ENCODE measurements at regions not wholly inside any gene's neighbourhood (a gene's known extent, or its start where the extent isn't known, plus 50 kb on each side); places are given as distances from the start of the nearest gene placed in this dataset.

DNA sequence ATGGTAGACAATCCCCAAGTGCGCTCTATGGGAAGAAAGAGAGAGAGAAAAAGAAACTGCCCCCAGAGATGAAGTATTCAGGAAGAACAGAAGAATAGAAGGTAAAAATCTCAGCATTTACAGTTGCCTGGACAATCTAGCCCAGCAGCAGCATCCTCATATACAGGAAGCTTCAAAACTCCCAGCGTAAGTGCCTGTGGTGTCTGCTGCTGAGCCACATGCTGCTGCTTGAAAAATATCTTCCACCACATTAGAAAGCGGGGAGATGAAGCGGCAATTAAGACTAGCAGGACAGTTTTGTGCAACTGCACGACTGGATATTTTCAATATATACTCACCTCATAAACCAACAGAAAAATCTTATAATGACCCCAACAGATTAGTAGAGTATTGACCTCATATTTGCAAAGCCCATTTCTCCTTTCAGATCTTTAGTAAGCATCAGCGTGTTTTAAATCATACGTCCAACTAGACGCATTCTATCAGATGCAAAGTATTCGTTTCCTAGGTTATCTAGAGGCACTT, 972.0 kb upstream of the TENM3 start:
- DNase-seq = no peak
- Histone ChIP-seq H3K4me3 (ENCODE audit: low read length) (no peak overlapping the region), H3K9me3 (ENCODE audit: control insufficient read depth, low read depth, low read length) (no peaks in the 10 kb centered on the region), H3K27me3 (ENCODE audit: control insufficient read depth, insufficient read depth, low read length) (no peaks in the 10 kb centered on the region), H3K36me3 (ENCODE audit: control insufficient read depth, insufficient read depth, low read length) (no peaks in the 10 kb centered on the region), H3K4me1 (ENCODE audit: control insufficient read depth, insufficient read depth, low read length) (no peaks in the 10 kb centered on the region), H3K27ac (ENCODE audit: low read length) (no peak overlapping the region)
- WGBS (ENCODE audit: insufficient coverage, low lambda C conversion rate) = 0% methylated on average over 1 of the region's 9 CpGs

DNA sequence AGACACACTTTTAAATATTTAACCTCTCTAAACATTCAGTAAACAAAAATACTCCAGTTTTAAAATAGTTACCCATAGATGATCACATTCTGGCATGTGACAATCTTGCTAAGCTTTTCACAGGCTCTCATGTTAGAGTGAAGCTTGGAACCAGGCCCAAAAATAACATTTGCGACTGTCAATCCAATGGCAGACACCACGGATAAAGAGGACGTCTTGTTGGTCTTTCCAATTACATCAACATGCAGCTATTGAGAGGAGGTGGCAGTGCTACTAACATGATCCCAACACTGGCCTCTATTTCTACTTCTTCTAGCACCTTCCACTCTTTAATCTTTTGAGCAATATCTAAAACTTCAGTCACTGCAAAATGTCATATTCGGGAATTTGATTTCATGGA, 970.8 kb upstream of the TENM3 start:
- Histone ChIP-seq H3K9me3 (ENCODE audit: control insufficient read depth, low read depth, low read length) (no peaks in the 10 kb centered on the region), H3K27ac (ENCODE audit: low read length) (no peak overlapping the region), H3K4me1 (ENCODE audit: control insufficient read depth, insufficient read depth, low read length) (no peaks in the 10 kb centered on the region), H3K36me3 (ENCODE audit: control insufficient read depth, insufficient read depth, low read length) (no peaks in the 10 kb centered on the region), H3K27me3 (ENCODE audit: control insufficient read depth, insufficient read depth, low read length) (no peaks in the 10 kb centered on the region), H3K4me3 (ENCODE audit: low read length) (no peak overlapping the region)
- no peak for DNase-seq
- WGBS (ENCODE audit: insufficient coverage, low lambda C conversion rate) = 100% methylated on average over 1 of the region's 4 CpGs

DNA sequence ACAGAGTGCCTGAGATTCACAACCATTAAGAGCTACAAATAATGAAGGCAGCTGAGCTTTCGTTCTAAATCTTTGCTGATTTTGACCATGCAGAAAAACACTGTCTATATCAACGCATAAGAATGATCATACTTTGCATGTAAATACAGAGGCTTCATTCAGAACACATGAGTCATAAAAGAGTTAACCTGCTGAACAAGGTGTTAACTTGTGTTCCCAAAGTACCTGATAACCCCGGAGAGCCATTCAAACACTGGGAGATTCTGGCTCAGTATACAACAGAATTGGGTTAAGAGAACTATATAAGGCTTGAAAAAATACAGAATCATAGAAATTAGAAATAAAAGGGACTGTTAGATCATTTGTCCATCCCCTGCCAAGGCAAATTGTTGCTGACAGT, 964.3 kb upstream of the TENM3 start:
- no peak overlapping the region for H3K27ac ChIP-seq (ENCODE audit: low read length)
- no peaks in the 10 kb centered on the region for H3K4me1 ChIP-seq (ENCODE audit: control insufficient read depth, insufficient read depth, low read length)
- no peaks in the 10 kb centered on the region for H3K27me3 ChIP-seq (ENCODE audit: control insufficient read depth, insufficient read depth, low read length)
- H3K4me3 ChIP-seq (ENCODE audit: low read length) = no peak overlapping the region
- no peak for DNase-seq
- H3K9me3 ChIP-seq (ENCODE audit: control insufficient read depth, low read depth, low read length) = no peaks in the 10 kb centered on the region
- H3K36me3 ChIP-seq (ENCODE audit: control insufficient read depth, insufficient read depth, low read length) = no peaks in the 10 kb centered on the region
- no CpG with 5 or more reads among the region's 3 CpGs for WGBS (ENCODE audit: insufficient coverage, low lambda C conversion rate)

DNA sequence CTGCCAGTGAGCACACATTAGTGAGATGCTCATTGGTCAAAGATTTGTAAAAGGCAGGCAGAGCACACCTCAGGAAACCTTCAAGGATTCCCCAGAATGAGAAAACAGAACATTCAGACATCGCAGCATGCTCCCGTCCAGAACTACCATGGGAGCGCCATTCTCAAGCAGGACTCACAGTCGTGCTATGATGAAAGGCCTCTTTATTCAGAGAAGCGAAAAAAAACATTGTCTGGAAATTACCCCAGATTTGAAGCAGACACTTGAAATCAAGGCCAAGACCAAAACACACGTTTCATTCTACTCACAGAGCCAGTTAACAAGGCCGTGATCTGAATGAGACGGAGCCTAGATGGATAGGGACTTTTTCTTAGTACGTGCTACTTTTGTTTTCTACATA, 961.8 kb upstream of the TENM3 start:
- no peak overlapping the region for H3K27ac ChIP-seq (ENCODE audit: low read length)
- H3K36me3 ChIP-seq (ENCODE audit: control insufficient read depth, insufficient read depth, low read length) = no peaks in the 10 kb centered on the region
- no peak overlapping the region for H3K4me3 ChIP-seq (ENCODE audit: low read length)
- H3K9me3 ChIP-seq (ENCODE audit: control insufficient read depth, low read depth, low read length) = no peaks in the 10 kb centered on the region
- WGBS (ENCODE audit: insufficient coverage, low lambda C conversion rate) = 83% methylated on average over 3 of the region's 9 CpGs
- H3K4me1 ChIP-seq (ENCODE audit: control insufficient read depth, insufficient read depth, low read length) = no peaks in the 10 kb centered on the region
- no peaks in the 10 kb centered on the region for H3K27me3 ChIP-seq (ENCODE audit: control insufficient read depth, insufficient read depth, low read length)
- DNase-seq = no peak

DNA sequence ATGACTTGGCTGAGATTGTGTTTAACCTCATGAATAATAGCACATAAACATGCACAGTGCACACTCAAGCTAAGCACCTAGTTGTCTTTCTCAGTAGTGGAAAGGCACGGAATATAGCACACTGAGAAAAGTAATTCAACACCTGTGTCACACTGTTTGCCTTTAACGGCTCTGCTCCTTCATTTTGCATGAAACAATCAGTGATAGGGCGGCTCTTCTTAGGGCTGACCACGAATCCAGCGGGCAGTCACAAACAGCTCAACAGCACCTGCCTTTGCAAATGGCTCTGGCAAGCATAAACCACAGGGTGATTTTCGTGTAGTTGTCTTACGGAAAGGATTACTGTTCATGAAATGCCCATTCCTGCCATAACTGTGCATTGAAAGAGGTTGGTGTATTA, 954.0 kb upstream of the TENM3 start:
- no peak for DNase-seq
- H3K9me3 ChIP-seq (ENCODE audit: control insufficient read depth, low read depth, low read length) = no peaks in the 10 kb centered on the region
- peaks cover 2% of the 10 kb centered on the region for H3K27me3 ChIP-seq (ENCODE audit: control insufficient read depth, insufficient read depth, low read length)
- H3K4me1 ChIP-seq (ENCODE audit: control insufficient read depth, insufficient read depth, low read length) = no peaks in the 10 kb centered on the region
- no peaks in the 10 kb centered on the region for H3K36me3 ChIP-seq (ENCODE audit: control insufficient read depth, insufficient read depth, low read length)
- no CpG with 5 or more reads among the region's 7 CpGs for WGBS (ENCODE audit: insufficient coverage, low lambda C conversion rate)
- no peak overlapping the region for H3K27ac ChIP-seq (ENCODE audit: low read length)
- H3K4me3 ChIP-seq (ENCODE audit: low read length) = no peak overlapping the region

DNA sequence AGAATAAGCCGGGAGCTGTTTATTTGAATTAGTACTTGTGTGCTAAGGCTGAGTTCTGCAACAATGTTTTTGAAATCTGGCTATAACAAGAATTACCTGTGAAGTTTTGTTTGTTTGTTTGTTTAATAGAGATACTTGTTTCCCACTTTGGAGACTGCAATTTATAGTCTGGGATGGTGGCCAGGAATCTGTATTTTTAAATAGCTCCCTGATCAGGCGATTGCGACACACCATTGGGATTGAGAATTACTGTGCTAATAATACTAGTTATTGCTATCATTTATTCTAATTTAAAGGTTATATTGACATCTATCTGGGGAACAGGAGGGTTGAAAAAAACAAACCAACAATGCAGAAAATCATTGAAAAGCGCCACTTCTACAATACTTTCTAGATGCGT, 951.6 kb upstream of the TENM3 start:
- H3K27ac ChIP-seq (ENCODE audit: low read length) = no peak overlapping the region
- no peak for DNase-seq
- H3K27me3 ChIP-seq (ENCODE audit: control insufficient read depth, insufficient read depth, low read length) = peaks cover 2% of the 10 kb centered on the region
- 100% methylated on average over 2 of the region's 5 CpGs for WGBS (ENCODE audit: insufficient coverage, low lambda C conversion rate)
- no peak overlapping the region for H3K4me3 ChIP-seq (ENCODE audit: low read length)
- H3K9me3 ChIP-seq (ENCODE audit: control insufficient read depth, low read depth, low read length) = no peaks in the 10 kb centered on the region
- H3K4me1 ChIP-seq (ENCODE audit: control insufficient read depth, insufficient read depth, low read length) = no peaks in the 10 kb centered on the region
- H3K36me3 ChIP-seq (ENCODE audit: control insufficient read depth, insufficient read depth, low read length) = no peaks in the 10 kb centered on the region

DNA sequence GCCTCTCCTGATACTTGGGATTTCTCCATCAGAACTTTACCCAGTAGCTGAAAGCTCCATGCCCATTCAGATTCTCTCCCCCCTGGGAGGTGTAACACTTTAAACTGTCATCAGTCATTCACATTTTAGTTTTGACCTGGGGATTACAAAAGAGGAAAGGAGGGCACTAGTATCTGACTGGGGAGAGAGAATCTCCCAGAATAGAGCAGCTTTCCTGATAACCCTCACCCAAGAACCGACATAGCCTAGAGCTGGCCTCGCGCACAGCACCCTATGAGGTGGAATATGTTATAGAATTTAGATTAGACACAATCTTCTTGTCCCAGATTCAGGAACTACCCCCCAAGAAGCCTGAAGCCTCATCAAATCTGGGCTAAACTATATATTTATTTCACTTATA, 950.2 kb upstream of the TENM3 start:
- H3K36me3 ChIP-seq (ENCODE audit: control insufficient read depth, insufficient read depth, low read length) = no peaks in the 10 kb centered on the region
- no peaks in the 10 kb centered on the region for H3K9me3 ChIP-seq (ENCODE audit: control insufficient read depth, low read depth, low read length)
- peaks cover 2% of the 10 kb centered on the region for H3K27me3 ChIP-seq (ENCODE audit: control insufficient read depth, insufficient read depth, low read length)
- H3K4me1 ChIP-seq (ENCODE audit: control insufficient read depth, insufficient read depth, low read length) = no peaks in the 10 kb centered on the region
- no CpG with 5 or more reads among the region's 3 CpGs for WGBS (ENCODE audit: insufficient coverage, low lambda C conversion rate)
- DNase-seq = no peak
- no peak overlapping the region for H3K4me3 ChIP-seq (ENCODE audit: low read length)
- H3K27ac ChIP-seq (ENCODE audit: low read length) = no peak overlapping the region

DNA sequence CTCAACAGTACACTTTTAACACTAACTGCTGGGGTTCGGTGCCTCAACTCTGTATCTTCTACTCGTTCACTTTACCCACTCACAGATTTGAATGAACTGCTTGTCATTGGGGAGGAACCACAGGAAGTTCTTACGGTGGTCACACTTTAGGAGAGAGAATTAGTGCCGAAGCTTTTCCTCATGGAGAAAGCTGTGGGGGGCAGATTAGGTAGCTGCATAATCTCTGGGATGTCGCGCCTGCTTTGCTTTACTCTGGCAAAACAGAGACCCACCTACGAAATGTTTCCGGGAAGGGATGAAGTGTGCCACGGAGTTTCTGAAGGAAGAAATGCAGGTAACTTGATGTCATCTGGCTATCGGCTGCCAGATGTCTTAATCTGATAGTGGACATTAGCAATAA, 949.7 kb upstream of the TENM3 start:
- H3K4me1 ChIP-seq (ENCODE audit: control insufficient read depth, insufficient read depth, low read length) = no peaks in the 10 kb centered on the region
- no peak for DNase-seq
- peaks cover 2% of the 10 kb centered on the region for H3K27me3 ChIP-seq (ENCODE audit: control insufficient read depth, insufficient read depth, low read length)
- no peaks in the 10 kb centered on the region for H3K9me3 ChIP-seq (ENCODE audit: control insufficient read depth, low read depth, low read length)
- WGBS (ENCODE audit: insufficient coverage, low lambda C conversion rate) = no CpG with 5 or more reads among the region's 10 CpGs
- H3K27ac ChIP-seq (ENCODE audit: low read length) = no peak overlapping the region
- no peak overlapping the region for H3K4me3 ChIP-seq (ENCODE audit: low read length)
- no peaks in the 10 kb centered on the region for H3K36me3 ChIP-seq (ENCODE audit: control insufficient read depth, insufficient read depth, low read length)

DNA sequence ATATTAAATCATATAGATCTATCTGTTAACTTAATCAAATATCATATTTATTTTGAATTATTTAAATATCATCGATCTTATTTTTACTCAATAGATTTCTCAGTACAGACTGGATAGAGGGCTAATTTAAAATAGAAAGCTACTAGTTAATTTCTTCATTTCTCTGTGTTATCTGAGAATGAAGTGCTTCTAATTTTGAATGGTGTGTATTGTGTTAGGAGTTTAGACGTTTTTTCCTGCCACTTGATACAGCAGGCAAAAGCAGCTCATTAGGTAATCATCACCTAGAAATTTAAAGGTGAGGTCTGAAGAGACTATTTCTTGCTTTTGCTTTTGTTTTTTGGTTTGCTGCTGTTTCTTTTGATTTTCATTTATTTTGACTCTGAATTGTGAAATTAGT, 948.8 kb upstream of the TENM3 start:
- H3K4me1 ChIP-seq (ENCODE audit: control insufficient read depth, insufficient read depth, low read length) = no peaks in the 10 kb centered on the region
- no peak overlapping the region for H3K4me3 ChIP-seq (ENCODE audit: low read length)
- WGBS (ENCODE audit: insufficient coverage, low lambda C conversion rate) = 80% methylated on average over 1 of the region's 2 CpGs

DNA sequence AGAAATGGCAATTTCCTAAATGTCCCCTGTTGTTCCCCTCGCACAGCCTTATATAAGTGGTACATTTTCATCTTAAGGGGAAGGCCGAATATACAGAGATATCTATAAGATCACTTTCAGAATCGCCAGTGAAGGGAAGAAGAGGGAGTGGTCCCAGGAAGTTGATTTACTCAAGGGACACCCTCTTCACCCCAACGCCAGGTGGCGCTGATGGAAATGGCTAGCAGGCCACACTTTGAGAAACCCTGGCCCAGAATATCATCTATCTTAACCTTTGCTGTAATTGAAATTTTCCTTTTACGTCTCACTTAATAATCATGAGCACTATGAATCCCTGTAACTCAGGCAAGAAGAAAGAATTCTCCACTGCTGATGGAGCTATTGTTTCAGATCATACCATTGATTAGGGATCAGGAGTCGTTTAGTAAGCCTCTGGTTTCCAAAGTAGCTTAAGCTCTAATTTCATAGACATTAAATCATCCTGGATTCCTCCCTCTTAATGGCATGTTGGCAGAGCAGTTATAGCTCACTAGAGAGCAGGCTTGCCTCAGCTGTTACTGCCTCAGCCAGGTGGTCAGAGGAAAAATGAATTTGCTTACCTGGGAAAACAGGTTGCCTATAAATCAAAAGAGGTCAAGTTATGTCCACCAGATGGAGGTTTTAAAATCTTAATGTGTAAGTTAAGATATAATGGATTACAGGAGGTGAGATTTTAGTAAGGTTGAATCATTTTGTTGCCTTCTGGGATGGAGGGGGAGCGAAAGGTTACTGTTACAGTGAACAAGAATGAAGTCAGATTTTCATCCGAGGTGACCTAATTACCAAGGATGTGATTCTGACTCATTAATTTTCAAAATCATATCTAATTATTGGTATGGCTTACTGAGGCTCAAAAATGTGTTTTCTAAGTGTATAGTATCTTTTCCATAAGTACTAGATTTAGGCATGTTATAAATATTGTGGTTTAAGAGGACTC, 941.2 kb upstream of the TENM3 start:
- H3K27me3 ChIP-seq (ENCODE audit: control insufficient read depth, insufficient read depth, low read length) = no peaks in the 10 kb centered on the region
- H3K27ac ChIP-seq (ENCODE audit: low read length) = no peak overlapping the region
- no peaks in the 10 kb centered on the region for H3K9me3 ChIP-seq (ENCODE audit: control insufficient read depth, low read depth, low read length)
- no peak overlapping the region for H3K4me3 ChIP-seq (ENCODE audit: low read length)
- no peaks in the 10 kb centered on the region for H3K36me3 ChIP-seq (ENCODE audit: control insufficient read depth, insufficient read depth, low read length)
- WGBS (ENCODE audit: insufficient coverage, low lambda C conversion rate) = 80% methylated on average over 1 of the region's 9 CpGs
- H3K4me1 ChIP-seq (ENCODE audit: control insufficient read depth, insufficient read depth, low read length) = no peaks in the 10 kb centered on the region
- DNase-seq = peak; percentile 26

More for the DNA sequence above, 948.8 kb upstream of the TENM3 start:
- H3K27me3 ChIP-seq (ENCODE audit: control insufficient read depth, insufficient read depth, low read length) = peaks cover 2% of the 10 kb centered on the region
- no peak overlapping the region for H3K27ac ChIP-seq (ENCODE audit: low read length)
- DNase-seq = no peak
- H3K9me3 ChIP-seq (ENCODE audit: control insufficient read depth, low read depth, low read length) = no peaks in the 10 kb centered on the region
- H3K36me3 ChIP-seq (ENCODE audit: control insufficient read depth, insufficient read depth, low read length) = no peaks in the 10 kb centered on the region

DNA sequence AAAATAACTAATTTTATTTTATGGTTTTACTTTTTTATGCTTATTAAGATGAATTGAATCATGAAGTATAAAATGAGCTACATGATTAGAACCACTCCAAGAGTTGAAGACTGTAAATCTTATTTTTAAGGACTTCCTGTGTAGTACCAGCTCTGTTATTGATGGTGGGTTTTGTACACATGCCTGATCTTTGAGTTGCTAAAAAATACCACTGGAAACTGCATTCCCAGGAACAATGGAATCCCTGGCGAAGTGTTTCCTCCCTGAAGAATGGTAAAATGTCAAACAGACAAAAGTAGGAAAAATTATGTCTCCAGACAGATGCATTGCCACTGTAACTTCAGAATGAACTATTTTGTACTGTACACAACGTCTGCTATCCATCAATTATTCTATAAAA, 935.4 kb upstream of the TENM3 start:
- Histone ChIP-seq H3K36me3 (ENCODE audit: control insufficient read depth, insufficient read depth, low read length) (no peaks in the 10 kb centered on the region), H3K4me1 (ENCODE audit: control insufficient read depth, insufficient read depth, low read length) (no peaks in the 10 kb centered on the region), H3K27me3 (ENCODE audit: control insufficient read depth, insufficient read depth, low read length) (no peaks in the 10 kb centered on the region), H3K9me3 (ENCODE audit: control insufficient read depth, low read depth, low read length) (no peaks in the 10 kb centered on the region), H3K4me3 (ENCODE audit: low read length) (no peak overlapping the region), H3K27ac (ENCODE audit: low read length) (no peak overlapping the region)
- WGBS (ENCODE audit: insufficient coverage, low lambda C conversion rate) = no CpG with 5 or more reads among the region's 2 CpGs
- DNase-seq = no peak
